ENCODE measurements at regions not wholly inside any gene's neighbourhood (a gene's known extent, or its start where the extent isn't known, plus 50 kb on each side); places are given as distances from the start of the nearest gene placed in this dataset.

GRCh38 chr18:51520676-51521180, 323.2 kb upstream of the MEX3C start:
- TF ChIP-seq POLR2A (IDR thresholded peaks at IDR 0.05) (no peak), CTCF (IDR thresholded peaks at IDR 0.05) (no peak)

All from uterus (tissue), 2 donors.